Activated naive CD8-positive, alpha-beta T cell treated with anti-CD3 and anti-CD28 coated beads, Interleukin-2, amount 50 U/mL, for 24 hours (primary cell): ENCODE measurements at regions not wholly inside any gene's neighbourhood (a gene's known extent, or its start where the extent isn't known, plus 50 kb on each side); places are given as distances from the start of the nearest gene placed in this dataset.

Source experiments
- ATAC-seq: fragments of 150-1000 bp; cut with Tn5 transposase; one replicate; pipeline ENCODE4 v1.10.0; 2021
- DNase-seq: peaks from one replicate; pipeline ENCODE4 v3.0.0; 2021
- H3K27ac Mint-ChIP-seq: one replicate; pipeline ENCODE4 v1.8.0; 2021; ENCODE audit warnings: mild to moderate bottlenecking, mixed read lengths
- H3K27me3 Mint-ChIP-seq: one replicate; pipeline ENCODE4 v1.8.0; 2021; ENCODE audit warnings: mixed read lengths
- H3K36me3 Mint-ChIP-seq: one replicate; pipeline ENCODE4 v1.8.0; 2021; ENCODE audit warnings: low read depth, mixed read lengths
- H3K4me1 Mint-ChIP-seq: one replicate; pipeline ENCODE4 v1.8.0; 2021; ENCODE audit warnings: mixed read lengths
- H3K4me3 Mint-ChIP-seq: one replicate; pipeline ENCODE4 v1.8.0; 2021; ENCODE audit warnings: mild to moderate bottlenecking, moderate library complexity, mixed read lengths
- H3K9me3 Mint-ChIP-seq: one replicate; pipeline ENCODE4 v1.8.0; 2021; ENCODE audit warnings: mixed read lengths

DNA sequence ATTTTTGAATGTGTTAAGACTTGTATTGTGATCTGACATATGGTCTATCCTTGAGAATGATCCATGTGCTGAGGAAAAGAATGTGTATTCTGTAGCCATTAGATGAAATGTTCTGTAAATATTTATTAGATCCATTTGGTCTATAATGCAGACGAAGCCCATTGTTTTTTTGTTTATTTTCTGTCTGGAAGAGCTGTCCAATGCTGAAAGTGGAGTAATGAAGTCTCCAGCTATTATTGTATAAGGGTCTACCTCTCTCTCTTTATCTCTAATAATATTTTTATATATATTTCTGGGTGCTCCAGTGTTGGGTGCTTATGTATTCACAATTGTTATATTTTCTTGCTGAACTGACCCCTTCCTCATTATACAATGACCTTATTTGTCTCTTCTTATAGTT lies 250.6 kb upstream of the GADL1 start:
- no peak overlapping the region for H3K4me3 Mint-ChIP-seq
- H3K27me3 Mint-ChIP-seq = no peaks in the 10 kb centered on the region
- no peak for DNase-seq
- ATAC-seq = no peak
- no peaks in the 10 kb centered on the region for H3K4me1 Mint-ChIP-seq
- peaks cover 6% of the 10 kb centered on the region for H3K36me3 Mint-ChIP-seq
- H3K27ac Mint-ChIP-seq = no peak overlapping the region
- peaks cover 22% of the 10 kb centered on the region for H3K9me3 Mint-ChIP-seq

- peaks cover 8% of the 10 kb centered on the region for H3K36me3 Mint-ChIP-seq
- ATAC-seq = no peak
- no peaks in the 10 kb centered on the region for H3K27me3 Mint-ChIP-seq
- H3K4me3 Mint-ChIP-seq = no peak overlapping the region
- H3K27ac Mint-ChIP-seq = no peak overlapping the region
- no peaks in the 10 kb centered on the region for H3K4me1 Mint-ChIP-seq
- peaks cover 23% of the 10 kb centered on the region for H3K9me3 Mint-ChIP-seq
- DNase-seq = no peak
Measured at GRCh38 chr3:31147550-31147949, 253.1 kb upstream of the GADL1 start.

DNA sequence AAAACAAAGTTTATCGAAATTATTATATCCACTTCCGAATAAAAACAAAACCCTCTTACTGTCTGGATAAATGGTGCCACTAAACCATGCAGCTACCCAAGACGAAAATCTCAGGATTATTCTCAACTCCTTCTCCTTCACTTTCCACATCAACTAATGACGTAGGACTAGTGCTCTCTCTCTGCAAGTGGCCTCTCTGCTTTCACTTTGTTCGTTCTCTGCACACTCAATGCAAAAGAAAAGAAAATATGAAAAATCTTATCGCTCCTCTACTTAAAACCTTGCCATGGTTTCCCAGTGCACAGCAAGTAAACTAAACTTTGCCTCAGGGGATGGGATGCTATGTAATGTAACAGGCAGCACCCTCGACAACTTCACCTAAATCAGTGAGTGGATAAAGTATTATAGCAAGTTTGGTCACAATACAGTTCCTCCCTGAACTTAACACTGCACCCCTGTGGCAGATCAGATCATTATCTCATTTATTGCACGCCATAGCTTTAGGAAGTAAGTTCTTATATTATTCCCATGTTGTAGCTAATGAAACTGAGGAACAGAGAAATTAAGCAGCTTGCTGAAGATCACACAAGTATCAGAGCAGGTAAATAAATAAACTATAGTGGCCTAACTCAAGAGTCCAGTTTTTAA lies 262.7 kb upstream of the GADL1 start:
- H3K4me3 Mint-ChIP-seq = peak overlapping the region; percentile 21
- DNase-seq = no peak
- ATAC-seq = no peak
- no peak overlapping the region for H3K27ac Mint-ChIP-seq
- H3K4me1 Mint-ChIP-seq = peaks cover 10% of the 10 kb centered on the region
- H3K36me3 Mint-ChIP-seq = no peaks in the 10 kb centered on the region
- H3K27me3 Mint-ChIP-seq = no peaks in the 10 kb centered on the region
- H3K9me3 Mint-ChIP-seq = no peaks in the 10 kb centered on the region

GRCh38 chr3:31157893-31158620 lies 263.6 kb upstream of the GADL1 start:
- H3K27me3 Mint-ChIP-seq = no peaks in the 10 kb centered on the region
- no peak overlapping the region for H3K27ac Mint-ChIP-seq
- DNase-seq = no peak
- no peaks in the 10 kb centered on the region for H3K36me3 Mint-ChIP-seq
- H3K4me1 Mint-ChIP-seq = peaks cover 10% of the 10 kb centered on the region
- no peak for ATAC-seq
- H3K9me3 Mint-ChIP-seq = no peaks in the 10 kb centered on the region
- no peak overlapping the region for H3K4me3 Mint-ChIP-seq

GRCh38 chr3:31159331-31160039 lies 265.0 kb upstream of the GADL1 start:
- H3K27ac Mint-ChIP-seq = no peak overlapping the region
- no peaks in the 10 kb centered on the region for H3K27me3 Mint-ChIP-seq
- H3K36me3 Mint-ChIP-seq = no peaks in the 10 kb centered on the region
- no peak overlapping the region for H3K4me3 Mint-ChIP-seq
- H3K9me3 Mint-ChIP-seq = no peaks in the 10 kb centered on the region
- DNase-seq = no peak
- no peak for ATAC-seq
- peaks cover 10% of the 10 kb centered on the region for H3K4me1 Mint-ChIP-seq

DNA sequence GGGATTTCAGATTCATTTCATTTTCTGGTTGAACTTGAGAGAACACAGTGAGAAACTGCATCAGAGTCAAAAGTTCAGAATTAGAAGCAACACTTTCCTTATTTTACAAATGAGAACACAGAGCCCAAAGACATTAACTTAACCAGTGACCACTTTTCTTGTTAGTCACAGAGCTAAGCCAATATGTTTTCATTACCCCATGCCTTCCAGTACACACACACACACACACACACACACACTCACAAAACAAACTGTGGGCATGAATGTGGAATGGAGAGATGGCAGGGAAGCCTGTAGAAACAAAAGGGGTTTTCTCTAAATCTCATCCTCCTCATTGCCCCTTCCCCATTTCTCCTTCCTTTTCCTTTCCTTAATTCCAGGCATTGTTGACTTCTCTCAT lies 267.4 kb upstream of the GADL1 start:
- DNase-seq (no peak), ATAC-seq (no peak)
- Mint-ChIP-seq H3K9me3 (no peaks in the 10 kb centered on the region), H3K27me3 (no peaks in the 10 kb centered on the region), H3K4me1 (peaks cover 6% of the 10 kb centered on the region), H3K4me3 (no peak overlapping the region), H3K36me3 (no peaks in the 10 kb centered on the region), H3K27ac (no peak overlapping the region)

- Mint-ChIP-seq H3K4me1 (no peaks in the 10 kb centered on the region), H3K27me3 (no peaks in the 10 kb centered on the region), H3K27ac (no peak overlapping the region), H3K4me3 (no peak overlapping the region), H3K9me3 (no peaks in the 10 kb centered on the region), H3K36me3 (no peaks in the 10 kb centered on the region)
- no peak for DNase-seq
- ATAC-seq = no peak
Measured at GRCh38 chr3:31164381-31164780, 269.9 kb upstream of the GADL1 start.

- ATAC-seq = no peak
- H3K27ac Mint-ChIP-seq = no peak overlapping the region
- H3K4me3 Mint-ChIP-seq = no peak overlapping the region
- no peaks in the 10 kb centered on the region for H3K9me3 Mint-ChIP-seq
- H3K36me3 Mint-ChIP-seq = no peaks in the 10 kb centered on the region
- no peak for DNase-seq
- no peaks in the 10 kb centered on the region for H3K27me3 Mint-ChIP-seq
- H3K4me1 Mint-ChIP-seq = no peaks in the 10 kb centered on the region
Measured at GRCh38 chr3:31165399-31165860, 271.0 kb upstream of the GADL1 start.

- no peaks in the 10 kb centered on the region for H3K4me1 Mint-ChIP-seq
- H3K4me3 Mint-ChIP-seq = no peak overlapping the region
- no peaks in the 10 kb centered on the region for H3K9me3 Mint-ChIP-seq
- H3K27me3 Mint-ChIP-seq = no peaks in the 10 kb centered on the region
- no peaks in the 10 kb centered on the region for H3K36me3 Mint-ChIP-seq
- DNase-seq (no peak), ATAC-seq (no peak)
- H3K27ac Mint-ChIP-seq = no peak overlapping the region
Measured at GRCh38 chr3:31166249-31166885, 271.9 kb upstream of the GADL1 start.

DNA sequence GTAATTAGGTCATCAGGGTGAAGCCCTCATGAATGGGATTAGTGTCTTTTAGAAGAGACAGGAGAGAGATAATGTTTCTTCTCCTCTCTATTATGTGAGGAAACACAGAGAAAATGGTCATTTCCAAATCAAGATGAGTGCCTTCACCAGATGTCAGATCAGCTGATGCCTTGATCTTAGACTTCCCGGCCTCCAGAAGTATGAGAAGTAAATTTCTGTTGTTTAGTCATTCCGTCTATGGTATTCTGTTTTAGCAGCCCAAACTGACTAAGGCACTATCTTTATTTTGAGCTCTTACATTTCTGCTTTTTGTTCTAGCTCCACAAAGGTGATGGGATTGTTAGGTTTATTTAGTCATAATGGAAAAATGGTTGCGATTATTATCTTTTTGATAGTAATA lies 273.2 kb upstream of the GADL1 start:
- no peak for DNase-seq
- Mint-ChIP-seq H3K27ac (no peak overlapping the region), H3K4me3 (no peak overlapping the region), H3K36me3 (no peaks in the 10 kb centered on the region), H3K4me1 (no peaks in the 10 kb centered on the region), H3K27me3 (no peaks in the 10 kb centered on the region), H3K9me3 (no peaks in the 10 kb centered on the region)
- no peak for ATAC-seq

- no peak for ATAC-seq
- no peak overlapping the region for H3K4me3 Mint-ChIP-seq
- DNase-seq = no peak
Measured at GRCh38 chr3:31170932-31171670, 276.6 kb upstream of the GADL1 start.

GRCh38 chr3:31172336-31172735 lies 277.9 kb upstream of the GADL1 start:
- no peaks in the 10 kb centered on the region for H3K9me3 Mint-ChIP-seq
- DNase-seq = no peak
- ATAC-seq = no peak
- H3K4me3 Mint-ChIP-seq = no peak overlapping the region
- H3K27me3 Mint-ChIP-seq = no peaks in the 10 kb centered on the region
- H3K36me3 Mint-ChIP-seq = no peaks in the 10 kb centered on the region
- peaks cover 5% of the 10 kb centered on the region for H3K4me1 Mint-ChIP-seq
- no peak overlapping the region for H3K27ac Mint-ChIP-seq

More at GRCh38 chr3:31170932-31171670, 276.6 kb upstream of the GADL1 start:
- H3K4me1 Mint-ChIP-seq = peaks cover 5% of the 10 kb centered on the region
- H3K9me3 Mint-ChIP-seq = no peaks in the 10 kb centered on the region
- no peaks in the 10 kb centered on the region for H3K27me3 Mint-ChIP-seq
- no peak overlapping the region for H3K27ac Mint-ChIP-seq
- no peaks in the 10 kb centered on the region for H3K36me3 Mint-ChIP-seq

DNA sequence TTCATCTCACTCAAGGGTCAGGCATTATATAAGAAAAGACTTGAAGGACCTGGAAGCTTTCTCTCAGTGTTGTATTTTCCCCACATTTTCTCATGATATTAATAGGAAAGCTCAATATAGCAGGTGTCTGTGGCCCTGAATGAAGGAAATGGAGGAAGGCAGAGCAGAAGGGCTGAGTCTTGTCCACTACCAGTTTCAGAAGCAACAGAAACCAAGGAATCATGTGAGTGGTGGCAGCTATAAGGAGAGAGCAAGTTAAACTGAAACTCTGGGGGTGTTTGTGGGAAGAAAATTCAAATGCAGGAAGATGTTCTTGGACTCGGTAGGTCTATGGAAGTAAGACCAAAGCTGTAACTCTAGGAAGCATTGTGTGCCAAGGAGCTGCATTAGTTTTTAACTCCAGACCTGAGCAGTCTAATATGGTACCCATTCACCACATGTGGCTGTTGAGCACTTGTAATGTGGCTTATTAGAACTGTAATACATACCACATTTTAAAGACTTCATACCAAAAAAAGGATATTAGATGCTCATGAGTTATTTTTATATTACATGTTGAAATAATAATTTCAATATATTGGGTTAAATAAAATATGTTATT lies 278.8 kb upstream of the GADL1 start:
- peaks cover 5% of the 10 kb centered on the region for H3K4me1 Mint-ChIP-seq

DNA sequence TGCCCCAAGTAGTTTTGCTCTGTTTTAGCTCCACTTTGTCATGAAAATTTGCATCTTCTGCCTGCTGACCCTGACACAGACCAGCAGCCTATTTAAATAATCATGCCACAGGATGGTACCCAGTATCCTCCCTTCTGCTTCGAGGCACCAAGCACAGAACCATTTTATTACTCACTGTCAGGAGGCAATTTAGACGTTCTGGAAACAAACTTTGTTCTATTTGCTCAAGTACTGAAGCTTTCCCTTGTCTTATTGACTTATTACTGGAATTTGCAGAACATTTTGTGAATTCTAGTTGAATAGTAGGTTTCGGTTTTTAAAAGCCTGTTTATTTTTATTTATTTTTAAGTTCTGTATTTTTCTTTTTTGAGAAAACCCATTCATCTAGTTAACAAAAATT lies 279.6 kb upstream of the GADL1 start:
- Mint-ChIP-seq H3K9me3 (no peaks in the 10 kb centered on the region), H3K4me3 (no peak overlapping the region), H3K27me3 (no peaks in the 10 kb centered on the region), H3K27ac (no peak overlapping the region), H3K36me3 (no peaks in the 10 kb centered on the region), H3K4me1 (peaks cover 9% of the 10 kb centered on the region)
- ATAC-seq (no peak), DNase-seq (no peak)

More for the DNA sequence above, 278.8 kb upstream of the GADL1 start:
- no peaks in the 10 kb centered on the region for H3K36me3 Mint-ChIP-seq
- H3K9me3 Mint-ChIP-seq = no peaks in the 10 kb centered on the region
- DNase-seq = no peak
- ATAC-seq = no peak
- H3K4me3 Mint-ChIP-seq = no peak overlapping the region
- H3K27ac Mint-ChIP-seq = no peak overlapping the region
- H3K27me3 Mint-ChIP-seq = no peaks in the 10 kb centered on the region
